KMS-11 (cell line): ENCODE measurements at regions not wholly inside any gene's neighbourhood (a gene's known extent, or its start where the extent isn't known, plus 50 kb on each side); places are given as distances from the start of the nearest gene placed in this dataset.
"Not testable (repeated sequence)": the region's sequence is repeated elsewhere in the genome, so short reads cannot be mapped to it uniquely, and the experiment has no call there.

ENCODE experiments used
- H2AFZ ChIP-seq: fragments of 200-600 bp; sonication (generic); 2 replicates; pipeline ENCODE4 v1.6.1; 2016; ENCODE audit warnings: antibody characterized with exemption, mixed run types, low read depth
- H3K27ac ChIP-seq: fragments of 200-600 bp; sonication (generic); 2 replicates; pipeline ENCODE4 v1.6.1; 2016; ENCODE audit warnings: mild to moderate bottlenecking, mixed run types
- H3K27me3 ChIP-seq: fragments of 200-600 bp; sonication (generic); 2 replicates; pipeline ENCODE4 v1.6.1; 2017; ENCODE audit warnings: mild to moderate bottlenecking, low read depth, mixed run types, moderate library complexity; ENCODE audit not compliant: insufficient read depth
- H3K36me3 ChIP-seq: fragments of 200-600 bp; sonication (generic); 2 replicates; pipeline ENCODE4 v1.6.1; 2017; ENCODE audit warnings: mild to moderate bottlenecking, mixed run types; ENCODE audit not compliant: insufficient read depth
- H3K4me1 ChIP-seq: fragments of 200-600 bp; sonication (generic); 2 replicates; pipeline ENCODE4 v1.6.1; 2016; ENCODE audit warnings: mild to moderate bottlenecking, low read depth, mixed run types; ENCODE audit not compliant: poor library complexity, severe bottlenecking
- H3K4me2 ChIP-seq: fragments of 200-600 bp; sonication (generic); 2 replicates; pipeline ENCODE4 v1.7.0; 2016; ENCODE audit warnings: mild to moderate bottlenecking, mixed run types
- H3K4me3 ChIP-seq: fragments of 200-600 bp; sonication (generic); IDR thresholded peaks from 2 replicates; pipeline ENCODE4 v1.6.1; 2017; ENCODE audit warnings: low read depth, low read length, mixed read lengths; ENCODE audit not compliant: insufficient read depth
- H3K79me2 ChIP-seq: fragments of 200-600 bp; sonication (generic); 2 replicates; pipeline ENCODE4 v1.6.1; 2016; ENCODE audit warnings: low read depth, mixed run types; ENCODE audit not compliant: insufficient read depth
- H3K9ac ChIP-seq: fragments of 200-600 bp; sonication (generic); 2 replicates; pipeline ENCODE4 v1.6.1; 2016; ENCODE audit warnings: mild to moderate bottlenecking, mixed run types
- H4K20me1 ChIP-seq: fragments of 200-600 bp; sonication (generic); 2 replicates; pipeline ENCODE4 v1.6.1; 2016; ENCODE audit warnings: mild to moderate bottlenecking, mixed run types; ENCODE audit not compliant: insufficient read depth
- CTCF ChIP-seq: fragments of 200-600 bp; sonication (generic); conservative IDR thresholded peaks from 2 replicates; pipeline ENCODE4 v1.6.1; 2017; ENCODE audit warnings: low read depth, mild to moderate bottlenecking, antibody characterized with exemption, low read length, moderate library complexity, mixed read lengths

GRCh38 chr6:27593200-27593818, 120.4 kb upstream of the ZNF184 start:
- Histone ChIP-seq H3K27me3 (no peaks in the 10 kb centered on the region), H3K4me1 (no peaks in the 10 kb centered on the region), H2AFZ (no peak overlapping the region), H3K27ac (no peak overlapping the region), H3K4me2 (peak overlapping the region; percentile 27; the same call in 1 of the 2 replicates), H3K4me3 (no peak overlapping the region), H4K20me1 (no peaks in the 10 kb centered on the region), H3K9ac (no peak overlapping the region), H3K79me2 (no peaks in the 10 kb centered on the region), H3K36me3 (no peaks in the 10 kb centered on the region)
- no peak for TF ChIP-seq CTCF

- TF ChIP-seq CTCF = no peak
- Histone ChIP-seq H3K36me3 (no peaks in the 10 kb centered on the region), H4K20me1 (no peaks in the 10 kb centered on the region), H2AFZ (0 out of 2 replicates have a peak overlapping the region, but pooled peaks have one; percentile 36), H3K9ac (peak overlapping the region; percentile 1; the same call in 1 of the 2 replicates), H3K4me1 (no peaks in the 10 kb centered on the region), H3K27ac (peak overlapping the region; percentile 9; the same call in 1 of the 2 replicates), H3K4me3 (no peak overlapping the region), H3K27me3 (no peaks in the 10 kb centered on the region), H3K79me2 (no peaks in the 10 kb centered on the region), H3K4me2 (peak overlapping the region; percentile 38; the same call in 1 of the 2 replicates)
Measured at GRCh38 chr6:27592481-27593199, 119.7 kb upstream of the ZNF184 start.

GRCh38 chr6:27591699-27592480, 119.0 kb upstream of the ZNF184 start:
- Histone ChIP-seq H3K4me1 (no peaks in the 10 kb centered on the region), H3K9ac (peak overlapping the region; percentile 1; the same call in 1 of the 2 replicates), H3K79me2 (no peaks in the 10 kb centered on the region), H3K4me2 (peak overlapping the region; percentile 38; the same call in 1 of the 2 replicates), H3K27ac (peak overlapping the region; percentile 9; the same call in 1 of the 2 replicates), H3K27me3 (no peaks in the 10 kb centered on the region), H2AFZ (peak overlapping the region; percentile 36), H3K36me3 (no peaks in the 10 kb centered on the region), H3K4me3 (no peak overlapping the region), H4K20me1 (no peaks in the 10 kb centered on the region)
- no peak for TF ChIP-seq CTCF

GRCh38 chr6:27585316-27585715, 112.4 kb upstream of the ZNF184 start:
- not testable (repeated sequence) for H3K27me3 ChIP-seq, H2AFZ ChIP-seq, H3K27ac ChIP-seq, H3K36me3 ChIP-seq, H3K9ac ChIP-seq, H4K20me1 ChIP-seq, H3K79me2 ChIP-seq, H3K4me3 ChIP-seq, H3K4me1 ChIP-seq, H3K4me2 ChIP-seq
